ENCODE measurements at regions not wholly inside any gene's neighbourhood (a gene's known extent, or its start where the extent isn't known, plus 50 kb on each side); places are given as distances from the start of the nearest gene placed in this dataset.
"Not testable (repeated sequence)": the region's sequence is repeated elsewhere in the genome, so short reads cannot be mapped to it uniquely, and the experiment has no call there.

- DNase-seq (ENCODE audit: low spot score) = no peak
Measured at GRCh38 chr16:27600381-27600780, 50.4 kb downstream of the KATNIP start.

GRCh38 chr16:27602103-27602502, 52.2 kb downstream of the KATNIP start:
- no peak for DNase-seq (ENCODE audit: low spot score)

GRCh38 chr16:27605500-27606106, 55.7 kb downstream of the KATNIP start:
- not testable (repeated sequence) for DNase-seq (ENCODE audit: low spot score)

- no peak for DNase-seq (ENCODE audit: low spot score)
Measured at GRCh38 chr16:27611340-27611739, 61.4 kb downstream of the KATNIP start.

GRCh38 chr16:27613238-27613791, 63.4 kb downstream of the KATNIP start:
- no peak for DNase-seq (ENCODE audit: low spot score)

- no peak for DNase-seq (ENCODE audit: low spot score)
Measured at GRCh38 chr16:27617665-27618064, 67.7 kb downstream of the KATNIP start.

GRCh38 chr16:27618165-27618564, 68.2 kb downstream of the KATNIP start:
- no peak for DNase-seq (ENCODE audit: low spot score)

- DNase-seq (ENCODE audit: low spot score) = no peak
Measured at GRCh38 chr16:27618606-27619327, 68.8 kb downstream of the KATNIP start.

- no peak for DNase-seq (ENCODE audit: low spot score)
Measured at GRCh38 chr16:27620541-27620940, 70.6 kb downstream of the KATNIP start.

GRCh38 chr16:27624154-27625049, 74.5 kb downstream of the KATNIP start:
- no peak for DNase-seq (ENCODE audit: low spot score)

- no peak for DNase-seq (ENCODE audit: low spot score)
Measured at GRCh38 chr16:27625050-27625697, 75.2 kb downstream of the KATNIP start.

- DNase-seq (ENCODE audit: low spot score) = no peak
Measured at GRCh38 chr16:27627136-27627535, 77.2 kb downstream of the KATNIP start.

- no peak for DNase-seq (ENCODE audit: low spot score)
Measured at GRCh38 chr16:27628241-27628942, 78.4 kb downstream of the KATNIP start.

- DNase-seq (ENCODE audit: low spot score) = not testable (repeated sequence)
Measured at GRCh38 chr16:27628943-27629462, 79.1 kb downstream of the KATNIP start.

- no peak for DNase-seq (ENCODE audit: low spot score)
Measured at GRCh38 chr16:27632216-27632615, 82.3 kb downstream of the KATNIP start.

GRCh38 chr16:27633221-27633620, 83.3 kb downstream of the KATNIP start:
- DNase-seq (ENCODE audit: low spot score) = no peak

GRCh38 chr16:27633721-27634120, 83.8 kb downstream of the KATNIP start:
- DNase-seq (ENCODE audit: low spot score) = no peak

- DNase-seq (ENCODE audit: low spot score) = no peak
Measured at GRCh38 chr16:27634779-27635178, 84.8 kb downstream of the KATNIP start.

GRCh38 chr16:27636453-27637240, 86.7 kb downstream of the KATNIP start:
- no peak for DNase-seq (ENCODE audit: low spot score)
